Stimulated activated CD4-positive, alpha-beta T cell treated with anti-CD3 and anti-CD28 coated beads, Interleukin-12 subunit alpha, Interleukin-12 subunit beta, amount 100 ng/mL, for 24 hours (primary cell): ENCODE measurements at regions not wholly inside any gene's neighbourhood (a gene's known extent, or its start where the extent isn't known, plus 50 kb on each side); places are given as distances from the start of the nearest gene placed in this dataset.

ENCODE experiments used
- DNase-seq, 2 experiments: peaks; one replicate each; pipeline ENCODE4 v3.0.0-alpha.2; 2020; ENCODE audit warnings: low read depth in 2 of 2

- no peak for DNase-seq
Observed at GRCh38 chr12:107553211-107553765, 132.3 kb upstream of the PWP1 start.

GRCh38 chr12:107554941-107555340, 130.7 kb upstream of the PWP1 start:
- no peak for DNase-seq

DNA sequence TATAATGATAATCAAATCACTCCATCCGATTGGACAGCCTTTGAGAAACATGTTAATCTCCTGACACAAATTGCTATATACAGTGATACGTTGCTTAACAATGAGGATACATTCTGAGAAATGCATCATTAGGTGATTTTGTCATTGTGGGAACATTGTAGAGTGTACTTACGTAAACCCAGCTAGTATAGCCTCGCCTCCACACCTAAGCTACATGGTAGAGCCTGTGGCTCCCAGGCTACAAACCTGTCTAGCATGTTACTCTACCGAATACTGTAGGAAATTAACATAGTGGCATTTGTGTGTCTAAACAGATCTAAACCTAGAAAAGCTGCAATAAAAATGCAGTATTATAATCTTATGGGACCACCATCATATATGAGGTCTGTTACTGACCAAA, 128.6 kb upstream of the PWP1 start:
- no peak for DNase-seq

DNA sequence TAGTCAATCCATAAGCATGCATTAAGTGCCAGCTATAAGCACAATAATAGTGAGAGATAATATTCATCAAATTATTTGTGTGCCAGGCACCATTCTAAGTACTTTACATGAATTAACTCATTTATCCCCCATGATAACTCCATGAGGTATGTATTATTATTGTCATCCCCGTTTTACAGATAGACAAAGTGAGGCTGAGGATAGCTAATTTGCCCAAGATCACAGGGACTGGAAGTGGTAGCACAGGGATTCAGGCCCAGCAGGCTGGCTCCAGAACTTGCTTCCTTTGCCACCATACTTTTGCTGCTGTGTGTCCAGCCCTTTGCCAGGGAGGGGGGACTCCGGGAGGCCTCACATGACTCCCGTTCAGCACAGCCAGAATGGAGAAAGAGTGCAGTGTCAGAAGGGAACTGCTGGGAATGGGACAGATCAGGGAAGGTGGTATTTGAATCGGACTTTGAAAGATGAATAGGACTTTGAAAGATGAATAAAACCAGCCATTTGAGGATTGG, 128.0 kb upstream of the PWP1 start:
- DNase-seq: no peak

GRCh38 chr12:107558141-107558815, 127.3 kb upstream of the PWP1 start:
- no peak for DNase-seq

- DNase-seq: no peak
Observed at GRCh38 chr12:107558816-107559382, 126.7 kb upstream of the PWP1 start.

GRCh38 chr12:107560165-107560898, 125.3 kb upstream of the PWP1 start:
- DNase-seq: no peak

GRCh38 chr12:107560899-107561285, 124.7 kb upstream of the PWP1 start:
- no peak for DNase-seq

- no peak for DNase-seq
Observed at GRCh38 chr12:107564946-107565345, 120.7 kb upstream of the PWP1 start.

GRCh38 chr12:107565551-107565950, 120.0 kb upstream of the PWP1 start:
- no peak for DNase-seq

DNA sequence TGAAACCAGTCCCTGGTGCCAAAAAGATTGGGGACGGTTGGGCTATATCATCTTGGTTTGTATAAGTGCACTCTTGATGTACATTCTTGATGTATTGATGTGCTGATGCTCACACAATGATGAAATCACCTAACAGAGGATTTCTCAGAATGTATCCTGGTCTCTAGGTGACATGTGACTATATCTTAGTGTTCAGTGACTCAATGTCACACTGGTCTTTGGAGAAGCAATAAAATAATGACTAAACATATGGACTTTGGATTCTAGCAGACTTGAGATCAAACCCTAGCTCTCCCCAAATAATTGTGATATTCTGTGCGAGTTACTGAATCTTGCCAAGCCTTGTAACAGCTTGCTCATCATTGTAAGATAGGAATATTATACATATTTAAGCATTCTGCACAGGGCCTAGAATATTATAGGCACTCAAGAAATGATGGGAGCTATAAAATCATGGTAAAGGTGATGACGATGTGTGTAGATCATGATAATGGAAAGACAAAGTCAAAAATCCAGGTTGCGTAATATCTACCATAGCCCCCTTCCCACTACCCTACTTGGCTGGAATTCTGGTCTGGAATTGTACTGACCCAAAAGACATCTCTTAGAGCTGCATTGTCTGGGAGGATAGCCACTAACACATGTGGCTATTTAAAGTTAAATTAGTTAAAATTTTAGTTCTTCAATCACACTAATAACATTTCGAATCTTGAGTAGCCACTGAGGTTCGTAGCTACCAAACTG, 117.6 kb upstream of the PWP1 start:
- DNase-seq: no peak

DNA sequence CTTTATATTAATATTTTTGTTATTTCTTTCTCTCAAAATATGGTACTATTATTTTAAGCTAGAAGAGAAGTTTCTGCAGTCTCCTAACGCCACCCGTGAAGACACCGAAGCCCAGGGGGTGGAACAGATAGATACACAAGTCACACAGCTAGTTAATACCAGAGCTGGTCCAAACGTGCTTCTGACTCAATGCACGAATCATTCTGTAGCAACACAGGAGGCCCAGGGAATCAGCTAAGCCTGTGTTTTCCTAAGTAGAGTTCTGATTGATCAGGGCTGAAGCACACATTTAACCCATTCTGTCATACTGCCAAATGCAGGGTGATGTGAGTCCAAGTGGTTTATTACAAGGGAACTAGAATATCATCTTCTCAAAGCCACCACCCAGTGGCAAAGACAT, 116.9 kb upstream of the PWP1 start:
- no peak for DNase-seq

GRCh38 chr12:107570721-107571120, 114.9 kb upstream of the PWP1 start:
- DNase-seq: no peak

DNA sequence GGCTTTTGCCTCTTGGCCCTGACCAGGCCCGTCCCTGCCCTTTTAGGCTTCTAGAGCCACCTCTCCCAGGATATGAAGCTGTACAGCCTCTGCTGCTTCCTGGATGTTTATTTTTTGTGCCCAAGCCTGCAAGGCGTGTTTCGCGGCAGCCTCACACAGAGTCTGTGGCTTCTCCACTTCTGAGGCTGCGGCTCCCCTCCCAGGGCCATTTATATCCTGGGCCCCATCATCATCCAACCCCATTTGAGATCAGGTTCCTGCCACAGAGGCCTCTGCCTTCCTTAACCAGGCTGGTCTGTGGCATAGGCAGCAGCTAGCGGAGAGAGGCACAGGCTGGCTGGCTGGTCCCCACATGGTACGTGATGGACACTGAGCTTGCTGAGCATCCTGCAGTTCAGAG, 114.1 kb upstream of the PWP1 start:
- DNase-seq: no peak

- no peak for DNase-seq
Observed at GRCh38 chr12:107574691-107575090, 110.9 kb upstream of the PWP1 start.

- DNase-seq: no peak
Observed at GRCh38 chr12:107580750-107581618, 104.6 kb upstream of the PWP1 start.

DNA sequence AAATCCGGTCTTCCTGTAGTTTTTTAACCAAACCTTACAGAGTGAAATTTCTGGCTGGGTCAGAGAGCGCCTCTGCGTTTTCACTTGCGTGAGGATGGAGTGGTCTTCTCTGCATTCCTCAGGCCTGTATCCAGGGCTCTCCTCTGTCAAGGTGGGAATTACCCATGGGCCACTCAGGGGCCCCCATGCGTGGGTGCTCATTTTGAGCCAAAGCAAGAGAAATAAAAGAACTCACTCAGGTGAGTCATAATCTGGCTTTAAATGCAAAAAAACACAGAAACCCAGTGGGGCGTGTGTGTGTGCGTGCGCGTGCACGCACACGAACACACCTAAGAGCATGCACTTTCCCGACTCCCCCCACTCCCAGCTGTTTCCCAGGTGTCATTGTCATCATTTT, 104.0 kb upstream of the PWP1 start:
- DNase-seq: no peak

DNA sequence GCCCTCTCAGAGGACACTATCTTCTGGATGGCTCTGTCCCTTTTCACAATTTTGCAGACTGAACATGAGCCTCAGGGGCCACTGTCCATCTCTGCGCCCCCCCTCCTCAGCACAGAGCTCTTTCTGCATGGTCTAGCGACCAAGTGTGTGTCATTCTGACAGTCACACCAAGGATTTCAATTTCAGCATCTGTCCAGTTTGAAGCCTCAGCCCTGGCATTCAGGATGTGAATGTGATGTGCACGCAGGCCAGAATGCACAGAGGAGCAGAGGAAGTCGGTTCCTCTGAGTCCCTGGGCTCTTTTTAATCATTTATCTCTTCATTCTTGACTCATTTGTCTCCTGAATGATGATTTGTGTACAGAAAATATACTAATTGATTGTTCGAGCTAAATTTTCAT, 102.0 kb upstream of the PWP1 start:
- DNase-seq: no peak

DNA sequence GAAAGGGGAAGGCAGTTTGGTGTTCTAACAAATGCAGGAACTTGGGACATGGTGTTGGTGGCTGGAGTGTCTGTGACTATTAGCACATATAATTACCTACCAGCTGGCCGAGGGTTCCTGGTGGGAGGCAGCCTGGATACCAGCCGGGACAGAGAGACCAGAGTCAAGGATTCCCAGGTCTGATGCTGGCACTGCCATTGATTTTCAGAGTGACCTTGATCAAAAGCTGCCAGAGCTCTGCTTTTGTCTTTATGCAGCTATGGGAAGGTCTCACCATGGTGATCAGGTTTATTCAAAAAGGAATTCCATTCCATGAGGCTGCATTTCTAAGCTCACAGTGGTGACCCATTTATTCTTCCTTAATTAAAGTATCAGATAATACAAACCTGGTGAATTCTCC, 101.0 kb upstream of the PWP1 start:
- no peak for DNase-seq

GRCh38 chr12:107586256-107586970, 99.2 kb upstream of the PWP1 start:
- DNase-seq: no peak
